ENCODE measurements at regions not wholly inside any gene's neighbourhood (a gene's known extent, or its start where the extent isn't known, plus 50 kb on each side); places are given as distances from the start of the nearest gene placed in this dataset.

GRCh38 chr2:175525975-175526374, 344.5 kb upstream of the ATP5MC3 start:
- no peak for TF ChIP-seq CTCF (conservative IDR thresholded peaks at IDR 0.05; ENCODE audit: low read depth, low read length)
- no peak for DNase-seq (ENCODE audit: low read depth)
- no peak overlapping the region for H3K4me3 ChIP-seq (ENCODE audit: low read depth, low read length)

GRCh38 chr2:175523001-175523400, 341.5 kb upstream of the ATP5MC3 start:
- H3K4me3 ChIP-seq (ENCODE audit: low read depth, low read length), result no peak overlapping the region
- TF ChIP-seq CTCF (conservative IDR thresholded peaks at IDR 0.05; ENCODE audit: low read depth, low read length), result no peak
- DNase-seq (ENCODE audit: low read depth), result no peak

GRCh38 chr2:175518206-175518605, 336.7 kb upstream of the ATP5MC3 start:
- H3K4me3 ChIP-seq (ENCODE audit: low read depth, low read length), result no peak overlapping the region
- TF ChIP-seq CTCF (conservative IDR thresholded peaks at IDR 0.05; ENCODE audit: low read depth, low read length), result no peak
- DNase-seq (ENCODE audit: low read depth), result no peak

GRCh38 chr2:175516555-175516954, 335.0 kb upstream of the ATP5MC3 start:
- TF ChIP-seq CTCF (conservative IDR thresholded peaks at IDR 0.05; ENCODE audit: low read depth, low read length), result no peak
- H3K4me3 ChIP-seq (ENCODE audit: low read depth, low read length), result no peak overlapping the region
- no peak for DNase-seq (ENCODE audit: low read depth)

GRCh38 chr2:175500255-175500654, 318.7 kb upstream of the ATP5MC3 start:
- no peak for DNase-seq (ENCODE audit: low read depth)
- no peak for TF ChIP-seq CTCF (conservative IDR thresholded peaks at IDR 0.05; ENCODE audit: low read depth, low read length)
- H3K4me3 ChIP-seq (ENCODE audit: low read depth, low read length), result no peak overlapping the region

- no peak for TF ChIP-seq CTCF (conservative IDR thresholded peaks at IDR 0.05; ENCODE audit: low read depth, low read length)
- no peak for DNase-seq (ENCODE audit: low read depth)
- H3K4me3 ChIP-seq (ENCODE audit: low read depth, low read length), result no peak overlapping the region
Measured at GRCh38 chr2:175490360-175490791, 308.9 kb upstream of the ATP5MC3 start.

GRCh38 chr2:175478096-175478768, 296.7 kb upstream of the ATP5MC3 start:
- no peak overlapping the region for H3K4me3 ChIP-seq (ENCODE audit: low read depth, low read length)
- no peak for TF ChIP-seq CTCF (conservative IDR thresholded peaks at IDR 0.05; ENCODE audit: low read depth, low read length)
- no peak for DNase-seq (ENCODE audit: low read depth)
